GM19452 (cell line): ENCODE measurements at regions not wholly inside any gene's neighbourhood (a gene's known extent, or its start where the extent isn't known, plus 50 kb on each side); places are given as distances from the start of the nearest gene placed in this dataset.
"Not testable (repeated sequence)": the region's sequence is repeated elsewhere in the genome, so short reads cannot be mapped to it uniquely, and the experiment has no call there.

ENCODE experiments used
- ATAC-seq: cut with Tn5 transposase; IDR thresholded peaks from one replicate; pipeline ENCODE4 v1.9.1; 2021; ENCODE audit not compliant: unreplicated experiment

DNA sequence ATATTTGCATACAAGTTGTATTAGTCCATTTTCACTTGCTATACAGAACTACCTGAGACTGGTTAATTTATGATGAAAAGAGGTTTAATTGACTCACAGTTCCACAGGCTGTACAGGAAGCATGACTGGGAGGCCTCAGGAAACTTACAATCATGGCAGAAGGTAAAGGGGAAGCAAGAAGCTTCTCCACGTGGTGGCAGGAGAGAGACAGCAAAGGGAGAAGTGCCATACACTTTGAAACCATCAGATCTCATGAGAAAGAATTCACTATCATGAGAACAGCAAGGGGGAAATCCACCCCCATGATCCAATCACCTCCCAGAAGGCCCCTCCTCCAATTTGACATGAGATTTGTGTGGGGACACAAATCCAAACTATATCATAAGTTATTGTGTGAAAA is 506.7 kb upstream of the DPH6 start:
- not testable (repeated sequence) for ATAC-seq

- no peak for ATAC-seq
Measured at GRCh38 chr15:36053746-36054145, 507.8 kb upstream of the DPH6 start.

DNA sequence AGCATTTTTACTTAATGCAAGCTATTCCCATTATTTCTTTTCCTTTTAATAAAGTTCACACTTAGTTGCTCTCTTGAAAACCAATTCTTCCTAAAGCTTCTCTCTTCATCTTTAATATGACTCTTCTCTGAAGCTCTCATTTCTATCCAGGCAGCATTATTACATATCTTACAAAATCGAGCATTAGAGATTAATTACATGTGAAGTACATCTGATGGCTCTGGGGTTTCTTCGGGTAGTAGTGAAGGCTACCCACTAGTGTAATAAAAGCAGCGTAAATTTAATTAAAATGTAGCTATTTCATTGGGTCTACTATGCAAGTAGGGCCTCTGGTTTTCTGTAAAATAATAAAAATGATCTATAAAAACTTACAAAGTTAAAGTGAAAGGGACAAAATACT is 513.6 kb upstream of the DPH6 start:
- no peak for ATAC-seq

DNA sequence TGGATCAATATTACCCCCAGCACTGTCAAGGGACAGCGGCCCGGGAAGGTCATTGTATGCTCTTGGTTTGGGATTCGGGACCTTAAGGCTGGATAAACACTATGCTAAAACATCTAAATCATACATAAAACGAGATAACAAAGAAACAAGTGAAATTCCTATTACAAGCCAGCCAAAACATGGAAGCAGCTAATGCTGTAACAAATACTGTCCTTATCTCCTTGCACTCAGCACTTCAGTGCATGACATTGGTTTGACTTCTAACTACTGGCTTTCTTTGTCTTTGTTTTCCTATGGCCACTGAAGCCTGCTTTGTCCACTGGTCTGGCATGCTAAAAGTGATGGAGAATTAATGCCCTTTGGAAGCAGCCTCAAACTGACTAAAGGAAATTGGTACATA is 516.4 kb upstream of the DPH6 start:
- no peak for ATAC-seq

GRCh38 chr15:36066757-36067156 is 512.7 kb upstream of the CDIN1 start:
- ATAC-seq: no peak

- no peak for ATAC-seq
Measured at GRCh38 chr15:36067483-36068274, 511.7 kb upstream of the CDIN1 start.

GRCh38 chr15:36075333-36075732 is 504.1 kb upstream of the CDIN1 start:
- no peak for ATAC-seq

- ATAC-seq: no peak
Measured at GRCh38 chr15:36079021-36079420, 500.4 kb upstream of the CDIN1 start.

DNA sequence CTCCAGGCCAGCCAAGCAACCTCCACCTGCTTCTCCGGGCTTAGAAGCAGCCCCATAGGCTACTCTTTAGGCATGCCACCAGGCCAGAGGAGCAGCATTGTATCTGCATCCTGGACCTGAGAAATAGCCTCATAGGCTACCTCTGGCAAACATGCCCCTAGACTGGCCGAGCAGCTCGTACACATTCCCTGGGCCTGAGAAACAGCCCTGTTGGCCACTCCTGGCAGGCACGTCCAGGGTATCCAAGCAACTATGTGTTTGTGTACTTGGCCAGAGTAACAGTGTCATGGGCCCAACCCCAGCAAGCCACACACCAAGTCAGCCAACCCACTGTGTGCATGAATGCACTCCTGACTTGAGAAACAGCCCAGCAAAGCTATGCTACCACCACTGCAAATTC is 498.7 kb upstream of the CDIN1 start:
- ATAC-seq: no peak

- no peak for ATAC-seq
Measured at GRCh38 chr15:36090286-36090946, 489.0 kb upstream of the CDIN1 start.

GRCh38 chr15:36106640-36107335 is 472.6 kb upstream of the CDIN1 start:
- no peak for ATAC-seq

- ATAC-seq: no peak
Measured at GRCh38 chr15:36108541-36108940, 470.9 kb upstream of the CDIN1 start.

- ATAC-seq: no peak
Measured at GRCh38 chr15:36109943-36110658, 469.3 kb upstream of the CDIN1 start.

DNA sequence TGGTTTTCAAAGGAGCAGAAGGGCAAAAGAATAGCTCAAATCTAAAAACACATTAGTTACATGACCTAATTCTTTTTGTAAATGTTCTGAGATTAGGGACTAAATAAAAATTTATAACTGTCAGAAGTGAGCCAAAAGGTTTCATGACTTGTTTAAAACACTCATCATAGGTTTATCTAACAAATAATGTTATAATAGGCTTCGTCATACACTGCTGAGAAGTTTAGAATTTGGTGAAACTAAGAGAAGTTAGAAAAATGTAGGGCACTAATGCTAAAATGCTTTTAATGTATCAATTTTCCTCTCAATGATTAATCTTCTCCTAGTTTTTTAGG is 468.8 kb upstream of the CDIN1 start:
- ATAC-seq: no peak

DNA sequence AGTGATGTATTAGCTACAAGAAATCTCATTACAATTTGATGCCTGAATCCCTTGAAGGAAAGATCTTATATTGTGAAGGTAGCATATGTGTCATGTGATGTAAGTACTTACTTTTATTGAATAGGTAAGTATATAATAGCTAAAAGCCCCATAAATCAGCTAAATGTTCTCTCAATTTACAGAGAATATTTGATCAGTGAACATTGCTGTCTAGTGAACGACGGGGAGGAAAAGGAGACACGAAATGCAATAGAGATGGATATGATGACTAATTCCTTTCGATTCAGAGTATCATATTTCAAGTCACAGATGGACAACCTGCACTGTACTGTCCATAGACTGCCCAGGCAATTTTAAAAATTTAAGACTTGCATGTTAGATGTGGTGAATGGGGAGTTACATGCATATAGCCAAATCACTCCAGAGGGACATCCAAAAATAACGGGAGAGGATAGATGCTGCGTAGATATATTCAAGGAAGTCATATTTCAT is 462.1 kb upstream of the CDIN1 start:
- ATAC-seq: no peak

- ATAC-seq: no peak
Measured at GRCh38 chr15:36126194-36126593, 453.2 kb upstream of the CDIN1 start.

GRCh38 chr15:36130641-36131310 is 448.6 kb upstream of the CDIN1 start:
- ATAC-seq: no peak

DNA sequence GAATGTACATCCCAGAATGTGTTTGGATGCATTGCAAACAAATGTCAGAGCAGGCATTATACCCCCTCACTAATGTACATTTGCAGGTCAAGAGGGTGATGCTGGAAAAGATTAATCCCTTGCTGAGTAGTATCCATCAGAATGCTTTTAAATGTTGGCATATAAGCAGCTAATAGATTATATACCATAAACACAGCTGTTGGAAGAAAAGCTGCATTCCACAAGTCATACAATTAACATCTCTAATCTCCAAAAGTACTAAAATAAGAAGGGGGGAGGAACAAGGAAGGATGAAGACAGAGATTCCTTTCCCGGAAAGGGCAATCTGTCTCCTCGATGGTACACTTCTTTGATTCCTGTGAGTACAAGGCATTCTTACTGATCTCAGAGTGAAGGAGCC is 445.7 kb upstream of the CDIN1 start:
- ATAC-seq: no peak

DNA sequence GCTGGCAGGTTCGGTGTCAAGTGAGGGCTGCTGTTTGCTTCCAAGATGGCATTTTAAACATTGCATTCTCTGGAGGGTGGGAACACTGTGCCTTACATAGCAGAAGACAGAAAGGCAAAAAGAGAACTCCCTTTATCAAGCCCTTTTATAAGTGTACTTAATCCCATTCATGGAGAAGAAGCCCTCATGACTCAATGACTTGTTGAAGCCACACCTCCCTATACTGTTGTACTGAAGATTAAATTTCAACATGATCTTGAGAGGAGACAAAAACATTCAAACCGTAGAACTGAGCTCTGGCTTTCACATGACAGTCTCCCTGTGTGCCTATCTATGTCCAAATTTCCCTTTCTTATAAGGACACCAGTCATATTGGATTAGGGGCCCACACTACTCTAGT is 443.4 kb upstream of the CDIN1 start:
- no peak for ATAC-seq

- no peak for ATAC-seq
Measured at GRCh38 chr15:36152936-36153335, 426.5 kb upstream of the CDIN1 start.

GRCh38 chr15:36156879-36157427 is 422.5 kb upstream of the CDIN1 start:
- no peak for ATAC-seq
